SH-SY5Y (cell line): ENCODE measurements at regions not wholly inside any gene's neighbourhood (a gene's known extent, or its start where the extent isn't known, plus 50 kb on each side); places are given as distances from the start of the nearest gene placed in this dataset.

ENCODE experiments used
- GATA2 ChIP-seq: IDR thresholded peaks from 2 replicates; pipeline ENCODE4 v1.6.1; 2011; ENCODE audit warnings: mild to moderate bottlenecking, low read depth, low read length
- GATA3 ChIP-seq: IDR thresholded peaks from 2 replicates; pipeline ENCODE4 v1.6.1; 2011; ENCODE audit warnings: low read depth, mild to moderate bottlenecking, low read length, moderate library complexity

GRCh38 chr9:3647652-3648051 is 121.9 kb upstream of the RFX3 start:
- TF ChIP-seq GATA2 (no peak), GATA3 (no peak)
